Keratinocyte (primary cell): ENCODE measurements at regions not wholly inside any gene's neighbourhood (a gene's known extent, or its start where the extent isn't known, plus 50 kb on each side); places are given as distances from the start of the nearest gene placed in this dataset.

ENCODE experiments used
- DNase-seq: peaks from one replicate; pipeline ENCODE4 v3.0.0-alpha.2; 2011; ENCODE audit warnings: low read depth, missing footprints, low spot score
- FAIRE-seq: peaks from 2 replicates; lab custom pipeline; 2011; peaks lifted over from hg19 to GRCh38; lab: Jason Lieb, UNC
- H2AFZ ChIP-seq: 2 replicates; pipeline ENCODE4 v1.6.0; 2012; ENCODE audit warnings: low read length, control low read depth, inconsistent platforms; ENCODE audit not compliant: control insufficient read depth
- H3K27ac ChIP-seq: 2 replicates; pipeline ENCODE4 v1.5.1; 2011; ENCODE audit warnings: low read length; ENCODE audit not compliant: control insufficient read depth, insufficient read depth
- H3K27me3 ChIP-seq: 3 replicates; pipeline ENCODE4 v1.6.0; 2011; ENCODE audit warnings: low read length; ENCODE audit not compliant: control insufficient read depth, insufficient read depth; ENCODE audit errors: extremely low read depth
- H3K36me3 ChIP-seq, 2 experiments: 2 replicates in 1 of 2; 3 replicates in 1 of 2; pipeline ENCODE4 v1.5.1; 2011; ENCODE audit warnings: low read length in 2 of 2, mild to moderate bottlenecking in 1 of 2; ENCODE audit not compliant: control insufficient read depth in 2 of 2, insufficient read depth in 2 of 2; ENCODE audit errors: extremely low read depth in 1 of 2
- H3K4me1 ChIP-seq: 3 replicates; pipeline ENCODE4 v1.5.1; 2011; ENCODE audit warnings: low read length; ENCODE audit not compliant: control insufficient read depth, insufficient read depth; ENCODE audit errors: extremely low read depth
- H3K4me2 ChIP-seq: 3 replicates; pipeline ENCODE4 v1.6.0; 2011; ENCODE audit warnings: low read depth, low read length; ENCODE audit not compliant: control insufficient read depth, insufficient read depth; ENCODE audit errors: extremely low read depth
- H3K4me3 ChIP-seq, 3 experiments: fragments of 200-600 bp in 1 of 3; sonication (generic) in 1 of 3; 2 replicates in 2 of 3; 3 replicates in 1 of 3; pipeline ENCODE4 v1.5.1; 2011 to 2016; ENCODE audit warnings: low read length in 3 of 3, mild to moderate bottlenecking in 3 of 3, control low read depth in 2 of 3, inconsistent platforms in 1 of 3, low read depth in 1 of 3, mixed read lengths in 1 of 3, mixed run types in 1 of 3, moderate library complexity in 1 of 3; ENCODE audit not compliant: control insufficient read depth in 2 of 3, insufficient read depth in 2 of 3; ENCODE audit errors: extremely low read depth in 1 of 3
- H3K79me2 ChIP-seq: 2 replicates; pipeline ENCODE4 v1.6.0; 2012; ENCODE audit warnings: low read length; ENCODE audit not compliant: control insufficient read depth, insufficient read depth
- H3K9ac ChIP-seq: 3 replicates; pipeline ENCODE4 v1.6.0; 2011; ENCODE audit warnings: low read length; ENCODE audit not compliant: control insufficient read depth, insufficient read depth; ENCODE audit errors: extremely low read depth
- H3K9me1 ChIP-seq: 3 replicates; pipeline ENCODE4 v1.6.0; 2011; ENCODE audit warnings: low read length; ENCODE audit not compliant: control insufficient read depth, insufficient read depth; ENCODE audit errors: extremely low read depth
- H3K9me3 ChIP-seq: 2 replicates; pipeline ENCODE4 v1.5.1; 2012; ENCODE audit warnings: low read depth, low read length; ENCODE audit not compliant: control insufficient read depth
- H4K20me1 ChIP-seq: 3 replicates; pipeline ENCODE4 v1.6.0; 2011; ENCODE audit warnings: low read length; ENCODE audit not compliant: control insufficient read depth, insufficient read depth; ENCODE audit errors: extremely low read depth
- EZH2 ChIP-seq: IDR thresholded peaks from one replicate; pipeline ENCODE4 v1.6.1; 2012; ENCODE audit warnings: inconsistent platforms, mild to moderate bottlenecking, low read length, moderate library complexity
- dilution Hi-C: fragments of 300-500 bp; cut with MboI; formaldehyde crosslinking; loops from one replicate; pipeline ENCODE4 v1.7.0; 2020; ENCODE audit warnings: low sequenced_read_pairs; ENCODE audit not compliant: extremely low pct_ligation_motif_present
- TF ChIP-seq, protein P1 (sequence below), 3 experiments: IDR thresholded peaks in 1 of 3; conservative IDR thresholded peaks in 1 of 3; optimal IDR thresholded peaks in 1 of 3; 2 replicates in 2 of 3; 3 replicates in 1 of 3; pipeline versions ENCODE3 to v1.5.1; 2011; ENCODE audit warnings: low read length in 3 of 3, mild to moderate bottlenecking in 3 of 3, moderate library complexity in 2 of 3, control low read depth in 1 of 3, inconsistent platforms in 1 of 3; ENCODE audit not compliant: insufficient read depth in 2 of 3; ENCODE audit errors: extremely low read depth in 1 of 3

GRCh38 chr2:173669271-173669853 lies 295.8 kb downstream of the SP3 start:
- dilution Hi-C loops, result no loop called here
- FAIRE-seq, result no peak

DNA sequence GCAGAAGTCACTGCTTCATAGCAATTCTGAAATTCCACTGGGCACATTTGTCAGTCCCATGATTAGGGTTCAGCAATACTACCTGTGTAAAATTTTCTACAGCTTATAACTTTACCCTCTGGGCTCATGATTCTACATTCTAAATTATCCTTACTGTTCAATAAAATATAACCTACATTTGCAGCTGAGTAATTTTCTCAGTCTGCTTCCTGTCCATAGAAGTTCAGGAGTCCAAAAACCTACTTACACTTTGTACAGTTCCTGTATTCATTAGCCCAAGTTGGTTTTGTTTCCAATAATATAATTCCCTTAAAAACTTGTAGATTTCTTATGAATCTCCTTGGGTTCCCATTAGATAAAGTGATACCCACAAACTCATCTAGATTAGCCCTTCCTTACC lies 295.3 kb downstream of the SP3 start:
- H3K4me2 ChIP-seq, result no peak overlapping the region
- no peak for TF ChIP-seq EZH2
- TF ChIP-seq, protein P1, sequence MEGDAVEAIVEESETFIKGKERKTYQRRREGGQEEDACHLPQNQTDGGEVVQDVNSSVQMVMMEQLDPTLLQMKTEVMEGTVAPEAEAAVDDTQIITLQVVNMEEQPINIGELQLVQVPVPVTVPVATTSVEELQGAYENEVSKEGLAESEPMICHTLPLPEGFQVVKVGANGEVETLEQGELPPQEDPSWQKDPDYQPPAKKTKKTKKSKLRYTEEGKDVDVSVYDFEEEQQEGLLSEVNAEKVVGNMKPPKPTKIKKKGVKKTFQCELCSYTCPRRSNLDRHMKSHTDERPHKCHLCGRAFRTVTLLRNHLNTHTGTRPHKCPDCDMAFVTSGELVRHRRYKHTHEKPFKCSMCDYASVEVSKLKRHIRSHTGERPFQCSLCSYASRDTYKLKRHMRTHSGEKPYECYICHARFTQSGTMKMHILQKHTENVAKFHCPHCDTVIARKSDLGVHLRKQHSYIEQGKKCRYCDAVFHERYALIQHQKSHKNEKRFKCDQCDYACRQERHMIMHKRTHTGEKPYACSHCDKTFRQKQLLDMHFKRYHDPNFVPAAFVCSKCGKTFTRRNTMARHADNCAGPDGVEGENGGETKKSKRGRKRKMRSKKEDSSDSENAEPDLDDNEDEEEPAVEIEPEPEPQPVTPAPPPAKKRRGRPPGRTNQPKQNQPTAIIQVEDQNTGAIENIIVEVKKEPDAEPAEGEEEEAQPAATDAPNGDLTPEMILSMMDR (optimal IDR thresholded peaks at IDR 0.05 in 1 of 3, IDR thresholded peaks at IDR 0.05 in 1 of 3, conservative IDR thresholded peaks at IDR 0.05 in 1 of 3; ENCODE audit: extremely low read depth in 1 of 3, insufficient read depth in 2 of 3, low read length in 3 of 3), result no peak
- DNase-seq (no peak), FAIRE-seq (no peak)
- H3K9me3 ChIP-seq, result no peaks in the 10 kb centered on the region
- H2AFZ ChIP-seq, result no peak overlapping the region
- no peaks in the 10 kb centered on the region for H3K9me1 ChIP-seq
- no peak overlapping the region for H3K4me3 ChIP-seq
- peaks cover 15% of the 10 kb centered on the region for H3K4me1 ChIP-seq
- H3K79me2 ChIP-seq, result no peaks in the 10 kb centered on the region
- H3K36me3 ChIP-seq, result no peaks in the 10 kb centered on the region
- dilution Hi-C loops, result no loop called here
- H3K9ac ChIP-seq, result no peak overlapping the region
- no peaks in the 10 kb centered on the region for H4K20me1 ChIP-seq
- H3K27me3 ChIP-seq, result no peaks in the 10 kb centered on the region
- H3K27ac ChIP-seq, result no peak overlapping the region

More at GRCh38 chr2:173669271-173669853, 295.8 kb downstream of the SP3 start:
- Histone ChIP-seq H3K4me3 (no peak overlapping the region), H3K4me2 (no peak overlapping the region), H3K4me1 (peaks cover 15% of the 10 kb centered on the region), H3K9ac (no peak overlapping the region), H3K36me3 (no peaks in the 10 kb centered on the region), H3K27me3 (no peaks in the 10 kb centered on the region), H3K9me3 (no peaks in the 10 kb centered on the region), H3K79me2 (no peaks in the 10 kb centered on the region), H2AFZ (no peak overlapping the region), H4K20me1 (no peaks in the 10 kb centered on the region), H3K27ac (no peak overlapping the region), H3K9me1 (no peaks in the 10 kb centered on the region)
- DNase-seq, result no peak
- TF ChIP-seq EZH2, result no peak
- TF ChIP-seq, protein P1 (optimal IDR thresholded peaks at IDR 0.05 in 1 of 3, IDR thresholded peaks at IDR 0.05 in 1 of 3, conservative IDR thresholded peaks at IDR 0.05 in 1 of 3; ENCODE audit: extremely low read depth in 1 of 3, insufficient read depth in 2 of 3, low read length in 3 of 3), result no peak
